ENCODE measurements at regions not wholly inside any gene's neighbourhood (a gene's known extent, or its start where the extent isn't known, plus 50 kb on each side); places are given as distances from the start of the nearest gene placed in this dataset.

- H3K9ac ChIP-seq (ENCODE audit: low read depth, low read length): no peak overlapping the region
- no peaks in the 10 kb centered on the region for H3K9me3 ChIP-seq (ENCODE audit: insufficient read depth, low read length, severe bottlenecking)
- no peak for ATAC-seq (ENCODE audit: insufficient read depth, low read depth)
- no peaks in the 10 kb centered on the region for H3K79me2 ChIP-seq (ENCODE audit: insufficient read depth, low read length)
- no peak overlapping the region for H3K27ac ChIP-seq (ENCODE audit: low read length)
- peaks cover 3% of the 10 kb centered on the region for H3K27me3 ChIP-seq (ENCODE audit: insufficient read depth, low read length, poor library complexity)
- H3K4me3 ChIP-seq (ENCODE audit: low read depth in 1 of 2, low read length in 2 of 2): no peak overlapping the region
- H4K20me1 ChIP-seq (ENCODE audit: insufficient read depth, low read length): no peaks in the 10 kb centered on the region
- no peak for TF ChIP-seq CTCF (IDR thresholded peaks at IDR 0.05; ENCODE audit: borderline replicate concordance, extremely low read depth, low read length, poor library complexity, severe bottlenecking)
- TF ChIP-seq EZH2 (IDR thresholded peaks at IDR 0.05; ENCODE audit: borderline replicate concordance, low read depth, low read length, severe bottlenecking): no peak
- no peaks in the 10 kb centered on the region for H3K36me3 ChIP-seq (ENCODE audit: insufficient read depth, low read length)
- H3K4me1 ChIP-seq (ENCODE audit: insufficient read depth, low read length): no peaks in the 10 kb centered on the region
- no peak for DNase-seq
- H2AFZ ChIP-seq (ENCODE audit: low read depth, low read length): no peak overlapping the region
- H3K4me2 ChIP-seq (ENCODE audit: insufficient read depth, low read length): no peak overlapping the region
Observed at GRCh38 chr11:133762538-133762937, 82.8 kb downstream of the SPATA19 start.

GRCh38 chr11:133753150-133753549 is 92.2 kb downstream of the SPATA19 start:
- Histone ChIP-seq H3K4me2 (ENCODE audit: insufficient read depth, low read length) (no peak overlapping the region), H2AFZ (ENCODE audit: low read depth, low read length) (no peak overlapping the region), H3K27ac (ENCODE audit: low read length) (no peak overlapping the region), H3K4me3 (ENCODE audit: low read depth in 1 of 2, low read length in 2 of 2) (no peak overlapping the region), H3K9me3 (ENCODE audit: insufficient read depth, low read length, severe bottlenecking) (no peaks in the 10 kb centered on the region), H3K9ac (ENCODE audit: low read depth, low read length) (no peak overlapping the region), H4K20me1 (ENCODE audit: insufficient read depth, low read length) (no peaks in the 10 kb centered on the region), H3K79me2 (ENCODE audit: insufficient read depth, low read length) (no peaks in the 10 kb centered on the region), H3K36me3 (ENCODE audit: insufficient read depth, low read length) (no peaks in the 10 kb centered on the region), H3K4me1 (ENCODE audit: insufficient read depth, low read length) (no peaks in the 10 kb centered on the region), H3K27me3 (ENCODE audit: insufficient read depth, low read length, poor library complexity) (peaks cover 10% of the 10 kb centered on the region)
- TF ChIP-seq CTCF (IDR thresholded peaks at IDR 0.05; ENCODE audit: borderline replicate concordance, extremely low read depth, low read length, poor library complexity, severe bottlenecking) (no peak), EZH2 (IDR thresholded peaks at IDR 0.05; ENCODE audit: borderline replicate concordance, low read depth, low read length, severe bottlenecking) (no peak)
- no peak for ATAC-seq (ENCODE audit: insufficient read depth, low read depth)
- DNase-seq: no peak

GRCh38 chr11:133749841-133750240 is 95.5 kb downstream of the SPATA19 start:
- H3K4me2 ChIP-seq (ENCODE audit: insufficient read depth, low read length): no peak overlapping the region
- no peaks in the 10 kb centered on the region for H3K36me3 ChIP-seq (ENCODE audit: insufficient read depth, low read length)
- H3K4me3 ChIP-seq (ENCODE audit: low read depth in 1 of 2, low read length in 2 of 2): no peak overlapping the region
- ATAC-seq (ENCODE audit: insufficient read depth, low read depth) (no peak), DNase-seq (no peak)
- no peak overlapping the region for H2AFZ ChIP-seq (ENCODE audit: low read depth, low read length)
- H3K9me3 ChIP-seq (ENCODE audit: insufficient read depth, low read length, severe bottlenecking): no peaks in the 10 kb centered on the region
- H3K9ac ChIP-seq (ENCODE audit: low read depth, low read length): no peak overlapping the region
- no peak overlapping the region for H3K27ac ChIP-seq (ENCODE audit: low read length)
- no peaks in the 10 kb centered on the region for H3K4me1 ChIP-seq (ENCODE audit: insufficient read depth, low read length)
- H3K79me2 ChIP-seq (ENCODE audit: insufficient read depth, low read length): no peaks in the 10 kb centered on the region
- H4K20me1 ChIP-seq (ENCODE audit: insufficient read depth, low read length): no peaks in the 10 kb centered on the region
- TF ChIP-seq CTCF (IDR thresholded peaks at IDR 0.05; ENCODE audit: borderline replicate concordance, extremely low read depth, low read length, poor library complexity, severe bottlenecking) (no peak), EZH2 (IDR thresholded peaks at IDR 0.05; ENCODE audit: borderline replicate concordance, low read depth, low read length, severe bottlenecking) (no peak)
- H3K27me3 ChIP-seq (ENCODE audit: insufficient read depth, low read length, poor library complexity): peaks cover 32% of the 10 kb centered on the region

GRCh38 chr11:133747409-133747808 is 97.9 kb downstream of the SPATA19 start:
- no peak for ATAC-seq (ENCODE audit: insufficient read depth, low read depth)
- TF ChIP-seq EZH2 (IDR thresholded peaks at IDR 0.05; ENCODE audit: borderline replicate concordance, low read depth, low read length, severe bottlenecking): no peak
- peak overlapping the region; percentile 7; the same call in 1 of the 2 replicates for H2AFZ ChIP-seq (ENCODE audit: low read depth, low read length)

More at GRCh38 chr11:133747409-133747808, 97.9 kb downstream of the SPATA19 start:
- DNase-seq: no peak
- no peak overlapping the region for H3K4me3 ChIP-seq (ENCODE audit: low read depth in 1 of 2, low read length in 2 of 2)
- H3K36me3 ChIP-seq (ENCODE audit: insufficient read depth, low read length): no peaks in the 10 kb centered on the region
- H3K79me2 ChIP-seq (ENCODE audit: insufficient read depth, low read length): no peaks in the 10 kb centered on the region
- peaks cover 37% of the 10 kb centered on the region for H3K27me3 ChIP-seq (ENCODE audit: insufficient read depth, low read length, poor library complexity)
- no peak overlapping the region for H3K4me2 ChIP-seq (ENCODE audit: insufficient read depth, low read length)
- no peaks in the 10 kb centered on the region for H3K4me1 ChIP-seq (ENCODE audit: insufficient read depth, low read length)
- H3K9me3 ChIP-seq (ENCODE audit: insufficient read depth, low read length, severe bottlenecking): no peaks in the 10 kb centered on the region
- no peaks in the 10 kb centered on the region for H4K20me1 ChIP-seq (ENCODE audit: insufficient read depth, low read length)
- no peak overlapping the region for H3K27ac ChIP-seq (ENCODE audit: low read length)
- H3K9ac ChIP-seq (ENCODE audit: low read depth, low read length): no peak overlapping the region

Measured in DND-41 (cell line).